GM23338 (cell line): ENCODE measurements at regions not wholly inside any gene's neighbourhood (a gene's known extent, or its start where the extent isn't known, plus 50 kb on each side); places are given as distances from the start of the nearest gene placed in this dataset.

Source experiments
- ATAC-seq: fragments of 200-7000 bp; cut with Tn5 transposase; 3 replicates; pipeline ENCODE4 v1.9.1; 2020
- DNase-seq: peaks from one replicate; pipeline ENCODE4 v3.0.0-alpha.2; 2015; ENCODE audit warnings: low spot score
- H2AFZ ChIP-seq: fragments of 200-600 bp; sonication (generic); 2 replicates; pipeline ENCODE4 v1.8.0; 2016; ENCODE audit warnings: antibody characterized with exemption, mild to moderate bottlenecking, moderate library complexity
- H3F3A ChIP-seq: fragments of 200-600 bp; sonication (generic); replicated peaks from 2 replicates; pipeline ENCODE4 v1.8.0; 2017; ENCODE audit warnings: antibody characterized with exemption, mixed run types, low read depth
- H3K27ac ChIP-seq: fragments of 200-600 bp; sonication (generic); 2 replicates; pipeline ENCODE4 v1.6.1; 2016; ENCODE audit warnings: low read depth
- H3K27me3 ChIP-seq: fragments of 200-600 bp; sonication (generic); 2 replicates; pipeline ENCODE4 v1.8.0; 2016; ENCODE audit warnings: mild to moderate bottlenecking, mixed run types, moderate library complexity; ENCODE audit not compliant: insufficient read depth
- H3K36me3 ChIP-seq: fragments of 200-600 bp; sonication (generic); 2 replicates; pipeline ENCODE4 v1.8.0; 2016; ENCODE audit warnings: mild to moderate bottlenecking; ENCODE audit not compliant: insufficient read depth
- H3K4me1 ChIP-seq: fragments of 200-600 bp; sonication (generic); 2 replicates; pipeline ENCODE4 v1.8.0; 2016; ENCODE audit warnings: mild to moderate bottlenecking, moderate library complexity; ENCODE audit not compliant: insufficient read depth
- H3K4me2 ChIP-seq: fragments of 200-600 bp; sonication (generic); 2 replicates; pipeline ENCODE4 v1.7.1; 2017; ENCODE audit warnings: mixed run types
- H3K4me3 ChIP-seq: fragments of 200-600 bp; sonication (generic); 2 replicates; pipeline ENCODE4 v1.6.1; 2016; ENCODE audit warnings: mixed run types
- H3K79me2 ChIP-seq: fragments of 200-600 bp; sonication (generic); replicated peaks from 2 replicates; pipeline ENCODE4 v1.8.0; 2017; ENCODE audit warnings: mild to moderate bottlenecking; ENCODE audit not compliant: insufficient read depth
- H3K9me2 ChIP-seq: fragments of 200-600 bp; sonication (generic); 2 replicates; pipeline ENCODE4 v1.8.0; 2017; ENCODE audit not compliant: insufficient read depth
- H4K20me1 ChIP-seq: fragments of 200-600 bp; sonication (generic); replicated peaks from 2 replicates; pipeline ENCODE4 v1.8.0; 2017; ENCODE audit warnings: mild to moderate bottlenecking; ENCODE audit not compliant: insufficient read depth
- H3K27ac Mint-ChIP-seq: 2 replicates; pipeline ENCODE4 v1.8.0; 2020; ENCODE audit warnings: inconsistent platforms, mild to moderate bottlenecking, moderate library complexity, mixed read lengths
- H3K27me3 Mint-ChIP-seq: 3 replicates; pipeline ENCODE4 v1.8.0; 2022; ENCODE audit warnings: low read depth, mild to moderate bottlenecking, moderate library complexity, mixed read lengths, inconsistent platforms; ENCODE audit not compliant: insufficient read depth, poor library complexity
- H3K36me3 Mint-ChIP-seq: 3 replicates; pipeline ENCODE4 v1.8.0; 2021; ENCODE audit warnings: low read depth, mild to moderate bottlenecking, inconsistent platforms, moderate library complexity, mixed read lengths
- H3K4me1 Mint-ChIP-seq: 3 replicates; pipeline ENCODE4 v1.8.0; 2020; ENCODE audit warnings: mild to moderate bottlenecking, inconsistent platforms, mixed read lengths
- H3K4me3 Mint-ChIP-seq: 3 replicates; pipeline ENCODE4 v1.8.0; 2021; ENCODE audit warnings: moderate library complexity, mild to moderate bottlenecking, inconsistent platforms, mixed read lengths
- H3K9me3 Mint-ChIP-seq: 3 replicates; pipeline ENCODE4 v1.8.0; 2020; ENCODE audit warnings: moderate library complexity, mild to moderate bottlenecking, inconsistent platforms, mixed read lengths
- CREB1 ChIP-seq: fragments of 250-450 bp; sonication (Bioruptor Pico); IDR thresholded peaks from 2 replicates; pipeline ENCODE4 v1.5.0; 2020; ENCODE audit warnings: low read depth, mild to moderate bottlenecking, moderate library complexity
- EZH2 ChIP-seq: fragments of 200-600 bp; sonication (generic); IDR thresholded peaks from one replicate; pipeline ENCODE4 v1.8.0; 2017; ENCODE audit warnings: antibody characterized with exemption, mild to moderate bottlenecking, low read depth; ENCODE audit not compliant: unreplicated experiment
- EZH2phosphoT487 ChIP-seq: fragments of 200-600 bp; sonication (generic); IDR thresholded peaks from one replicate; pipeline ENCODE4 v1.8.1; 2018; ENCODE audit warnings: antibody characterized with exemption; ENCODE audit not compliant: unreplicated experiment
- JUNB ChIP-seq: IDR thresholded peaks from one replicate; pipeline ENCODE4 v1.6.1; 2016; ENCODE audit warnings: antibody characterized with exemption; ENCODE audit not compliant: unreplicated experiment
- NANOG ChIP-seq: IDR thresholded peaks from 2 replicates; pipeline ENCODE4 v1.6.1; 2016; ENCODE audit warnings: antibody characterized with exemption, borderline replicate concordance
- POLR2AphosphoS5 ChIP-seq: IDR thresholded peaks from 2 replicates; pipeline ENCODE4 v1.6.1; 2016; ENCODE audit warnings: antibody characterized with exemption, low read depth
- STAT1 ChIP-seq: IDR thresholded peaks from one replicate; pipeline ENCODE4 v1.6.1; 2016; ENCODE audit warnings: antibody characterized with exemption; ENCODE audit not compliant: unreplicated experiment
- ZNF114 ChIP-seq: fragments of 250-450 bp; sonication (Bioruptor Pico); IDR thresholded peaks from 2 replicates; pipeline ENCODE4 v1.5.0; 2020; ENCODE audit warnings: mild to moderate bottlenecking, moderate library complexity
- ZNF331 ChIP-seq: fragments of 250-450 bp; sonication (Bioruptor Pico); IDR thresholded peaks from 2 replicates; pipeline ENCODE4 v1.5.0; 2020; ENCODE audit warnings: low read depth, mild to moderate bottlenecking, moderate library complexity
- TF ChIP-seq, protein P1 (sequence below), 2 experiments: fragments of 200-600 bp in 1 of 2; sonication (generic) in 1 of 2; conservative IDR thresholded peaks; 2 replicates each; pipeline versions ENCODE4 v1.5.1 to v1.6.1; 2016 to 2017; ENCODE audit warnings: antibody characterized with exemption in 2 of 2, low read depth in 2 of 2, mild to moderate bottlenecking in 2 of 2, moderate library complexity in 1 of 2
- TF ChIP-seq, protein P2 (sequence below): fragments of 250-450 bp; sonication (Bioruptor Pico); IDR thresholded peaks from 2 replicates; pipeline ENCODE4 v1.5.0; 2020; ENCODE audit warnings: mild to moderate bottlenecking, moderate library complexity
- TF ChIP-seq, protein P3 (sequence below): IDR thresholded peaks from one replicate; pipeline ENCODE4 v1.6.1; 2018; ENCODE audit warnings: antibody characterized with exemption; ENCODE audit not compliant: unreplicated experiment
- TF ChIP-seq, protein P4 (sequence below): IDR thresholded peaks from 2 replicates; pipeline ENCODE4 v1.6.1; 2016; ENCODE audit warnings: antibody characterized with exemption

DNA sequence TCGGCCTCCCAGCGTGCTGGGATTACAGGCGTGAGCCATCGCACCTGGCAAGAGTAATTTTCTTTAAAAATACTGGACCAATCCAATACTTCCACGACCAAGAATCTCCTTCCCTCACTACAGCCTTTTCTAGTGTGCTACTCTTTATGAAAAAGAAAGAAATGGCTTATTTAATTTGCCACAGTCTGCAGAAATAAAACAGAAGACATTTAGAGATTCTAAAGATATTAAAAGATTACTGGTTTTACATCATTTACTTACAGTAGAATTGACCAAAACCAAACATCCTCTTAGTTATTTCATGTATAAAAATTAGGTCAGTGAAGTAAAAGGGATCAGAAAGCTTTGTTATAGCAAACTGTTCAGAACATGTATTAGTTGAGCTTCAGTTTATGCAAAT lies 679.6 kb downstream of the MAT2B start:
- Histone ChIP-seq H3K36me3 (no peaks in the 10 kb centered on the region), H3K27ac (no peak overlapping the region), H3F3A (no peaks in the 10 kb centered on the region), H3K27me3 (no peaks in the 10 kb centered on the region), H3K4me3 (no peak overlapping the region), H3K79me2 (no peaks in the 10 kb centered on the region), H3K4me2 (no peak overlapping the region), H2AFZ (no peak overlapping the region), H3K9me2 (no peaks in the 10 kb centered on the region), H3K4me1 (peaks cover 25% of the 10 kb centered on the region), H4K20me1 (no peaks in the 10 kb centered on the region)
- no peaks in the 10 kb centered on the region for H3K27me3 Mint-ChIP-seq
- no peak overlapping the region for H3K4me3 Mint-ChIP-seq
- no peaks in the 10 kb centered on the region for H3K36me3 Mint-ChIP-seq
- H3K9me3 Mint-ChIP-seq, result no peaks in the 10 kb centered on the region
- DNase-seq (no peak), ATAC-seq (no peak)
- peaks cover 32% of the 10 kb centered on the region for H3K4me1 Mint-ChIP-seq
- TF ChIP-seq JUNB, result no peak
- TF ChIP-seq NANOG, result no peak
- TF ChIP-seq STAT1, result no peak
- no peak for TF ChIP-seq ZNF331 (CRISPR knock-in tag)
- TF ChIP-seq, protein P1, sequence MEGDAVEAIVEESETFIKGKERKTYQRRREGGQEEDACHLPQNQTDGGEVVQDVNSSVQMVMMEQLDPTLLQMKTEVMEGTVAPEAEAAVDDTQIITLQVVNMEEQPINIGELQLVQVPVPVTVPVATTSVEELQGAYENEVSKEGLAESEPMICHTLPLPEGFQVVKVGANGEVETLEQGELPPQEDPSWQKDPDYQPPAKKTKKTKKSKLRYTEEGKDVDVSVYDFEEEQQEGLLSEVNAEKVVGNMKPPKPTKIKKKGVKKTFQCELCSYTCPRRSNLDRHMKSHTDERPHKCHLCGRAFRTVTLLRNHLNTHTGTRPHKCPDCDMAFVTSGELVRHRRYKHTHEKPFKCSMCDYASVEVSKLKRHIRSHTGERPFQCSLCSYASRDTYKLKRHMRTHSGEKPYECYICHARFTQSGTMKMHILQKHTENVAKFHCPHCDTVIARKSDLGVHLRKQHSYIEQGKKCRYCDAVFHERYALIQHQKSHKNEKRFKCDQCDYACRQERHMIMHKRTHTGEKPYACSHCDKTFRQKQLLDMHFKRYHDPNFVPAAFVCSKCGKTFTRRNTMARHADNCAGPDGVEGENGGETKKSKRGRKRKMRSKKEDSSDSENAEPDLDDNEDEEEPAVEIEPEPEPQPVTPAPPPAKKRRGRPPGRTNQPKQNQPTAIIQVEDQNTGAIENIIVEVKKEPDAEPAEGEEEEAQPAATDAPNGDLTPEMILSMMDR (conservative IDR thresholded peaks at IDR 0.05; ENCODE audit: low read depth in 2 of 2), result no peak
- TF ChIP-seq, protein P2, sequence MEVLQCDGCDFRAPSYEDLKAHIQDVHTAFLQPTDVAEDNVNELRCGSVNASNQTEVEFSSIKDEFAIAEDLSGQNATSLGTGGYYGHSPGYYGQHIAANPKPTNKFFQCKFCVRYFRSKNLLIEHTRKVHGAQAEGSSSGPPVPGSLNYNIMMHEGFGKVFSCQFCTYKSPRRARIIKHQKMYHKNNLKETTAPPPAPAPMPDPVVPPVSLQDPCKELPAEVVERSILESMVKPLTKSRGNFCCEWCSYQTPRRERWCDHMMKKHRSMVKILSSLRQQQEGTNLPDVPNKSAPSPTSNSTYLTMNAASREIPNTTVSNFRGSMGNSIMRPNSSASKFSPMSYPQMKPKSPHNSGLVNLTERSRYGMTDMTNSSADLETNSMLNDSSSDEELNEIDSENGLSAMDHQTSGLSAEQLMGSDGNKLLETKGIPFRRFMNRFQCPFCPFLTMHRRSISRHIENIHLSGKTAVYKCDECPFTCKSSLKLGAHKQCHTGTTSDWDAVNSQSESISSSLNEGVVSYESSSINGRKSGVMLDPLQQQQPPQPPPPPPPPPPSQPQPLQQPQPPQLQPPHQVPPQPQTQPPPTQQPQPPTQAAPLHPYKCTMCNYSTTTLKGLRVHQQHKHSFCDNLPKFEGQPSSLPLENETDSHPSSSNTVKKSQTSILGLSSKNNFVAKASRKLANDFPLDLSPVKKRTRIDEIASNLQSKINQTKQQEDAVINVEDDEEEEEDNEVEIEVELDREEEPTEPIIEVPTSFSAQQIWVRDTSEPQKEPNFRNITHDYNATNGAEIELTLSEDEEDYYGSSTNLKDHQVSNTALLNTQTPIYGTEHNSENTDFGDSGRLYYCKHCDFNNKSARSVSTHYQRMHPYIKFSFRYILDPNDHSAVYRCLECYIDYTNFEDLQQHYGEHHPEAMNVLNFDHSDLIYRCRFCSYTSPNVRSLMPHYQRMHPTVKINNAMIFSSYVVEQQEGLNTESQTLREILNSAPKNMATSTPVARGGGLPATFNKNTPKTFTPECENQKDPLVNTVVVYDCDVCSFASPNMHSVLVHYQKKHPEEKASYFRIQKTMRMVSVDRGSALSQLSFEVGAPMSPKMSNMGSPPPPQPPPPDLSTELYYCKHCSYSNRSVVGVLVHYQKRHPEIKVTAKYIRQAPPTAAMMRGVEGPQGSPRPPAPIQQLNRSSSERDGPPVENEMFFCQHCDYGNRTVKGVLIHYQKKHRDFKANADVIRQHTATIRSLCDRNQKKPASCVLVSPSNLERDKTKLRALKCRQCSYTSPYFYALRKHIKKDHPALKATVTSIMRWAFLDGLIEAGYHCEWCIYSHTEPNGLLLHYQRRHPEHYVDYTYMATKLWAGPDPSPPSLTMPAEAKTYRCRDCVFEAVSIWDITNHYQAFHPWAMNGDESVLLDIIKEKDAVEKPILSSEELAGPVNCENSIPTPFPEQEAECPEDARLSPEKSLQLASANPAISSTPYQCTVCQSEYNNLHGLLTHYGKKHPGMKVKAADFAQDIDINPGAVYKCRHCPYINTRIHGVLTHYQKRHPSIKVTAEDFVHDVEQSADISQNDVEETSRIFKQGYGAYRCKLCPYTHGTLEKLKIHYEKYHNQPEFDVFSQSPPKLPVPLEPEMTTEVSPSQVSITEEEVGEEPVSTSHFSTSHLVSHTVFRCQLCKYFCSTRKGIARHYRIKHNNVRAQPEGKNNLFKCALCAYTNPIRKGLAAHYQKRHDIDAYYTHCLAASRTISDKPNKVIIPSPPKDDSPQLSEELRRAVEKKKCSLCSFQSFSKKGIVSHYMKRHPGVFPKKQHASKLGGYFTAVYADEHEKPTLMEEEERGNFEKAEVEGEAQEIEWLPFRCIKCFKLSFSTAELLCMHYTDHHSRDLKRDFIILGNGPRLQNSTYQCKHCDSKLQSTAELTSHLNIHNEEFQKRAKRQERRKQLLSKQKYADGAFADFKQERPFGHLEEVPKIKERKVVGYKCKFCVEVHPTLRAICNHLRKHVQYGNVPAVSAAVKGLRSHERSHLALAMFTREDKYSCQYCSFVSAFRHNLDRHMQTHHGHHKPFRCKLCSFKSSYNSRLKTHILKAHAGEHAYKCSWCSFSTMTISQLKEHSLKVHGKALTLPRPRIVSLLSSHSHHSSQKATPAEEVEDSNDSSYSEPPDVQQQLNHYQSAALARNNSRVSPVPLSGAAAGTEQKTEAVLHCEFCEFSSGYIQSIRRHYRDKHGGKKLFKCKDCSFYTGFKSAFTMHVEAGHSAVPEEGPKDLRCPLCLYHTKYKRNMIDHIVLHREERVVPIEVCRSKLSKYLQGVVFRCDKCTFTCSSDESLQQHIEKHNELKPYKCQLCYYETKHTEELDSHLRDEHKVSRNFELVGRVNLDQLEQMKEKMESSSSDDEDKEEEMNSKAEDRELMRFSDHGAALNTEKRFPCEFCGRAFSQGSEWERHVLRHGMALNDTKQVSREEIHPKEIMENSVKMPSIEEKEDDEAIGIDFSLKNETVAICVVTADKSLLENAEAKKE (CRISPR knock-in tag), result no peak
- no peak for TF ChIP-seq ZNF114
- TF ChIP-seq, protein P3, sequence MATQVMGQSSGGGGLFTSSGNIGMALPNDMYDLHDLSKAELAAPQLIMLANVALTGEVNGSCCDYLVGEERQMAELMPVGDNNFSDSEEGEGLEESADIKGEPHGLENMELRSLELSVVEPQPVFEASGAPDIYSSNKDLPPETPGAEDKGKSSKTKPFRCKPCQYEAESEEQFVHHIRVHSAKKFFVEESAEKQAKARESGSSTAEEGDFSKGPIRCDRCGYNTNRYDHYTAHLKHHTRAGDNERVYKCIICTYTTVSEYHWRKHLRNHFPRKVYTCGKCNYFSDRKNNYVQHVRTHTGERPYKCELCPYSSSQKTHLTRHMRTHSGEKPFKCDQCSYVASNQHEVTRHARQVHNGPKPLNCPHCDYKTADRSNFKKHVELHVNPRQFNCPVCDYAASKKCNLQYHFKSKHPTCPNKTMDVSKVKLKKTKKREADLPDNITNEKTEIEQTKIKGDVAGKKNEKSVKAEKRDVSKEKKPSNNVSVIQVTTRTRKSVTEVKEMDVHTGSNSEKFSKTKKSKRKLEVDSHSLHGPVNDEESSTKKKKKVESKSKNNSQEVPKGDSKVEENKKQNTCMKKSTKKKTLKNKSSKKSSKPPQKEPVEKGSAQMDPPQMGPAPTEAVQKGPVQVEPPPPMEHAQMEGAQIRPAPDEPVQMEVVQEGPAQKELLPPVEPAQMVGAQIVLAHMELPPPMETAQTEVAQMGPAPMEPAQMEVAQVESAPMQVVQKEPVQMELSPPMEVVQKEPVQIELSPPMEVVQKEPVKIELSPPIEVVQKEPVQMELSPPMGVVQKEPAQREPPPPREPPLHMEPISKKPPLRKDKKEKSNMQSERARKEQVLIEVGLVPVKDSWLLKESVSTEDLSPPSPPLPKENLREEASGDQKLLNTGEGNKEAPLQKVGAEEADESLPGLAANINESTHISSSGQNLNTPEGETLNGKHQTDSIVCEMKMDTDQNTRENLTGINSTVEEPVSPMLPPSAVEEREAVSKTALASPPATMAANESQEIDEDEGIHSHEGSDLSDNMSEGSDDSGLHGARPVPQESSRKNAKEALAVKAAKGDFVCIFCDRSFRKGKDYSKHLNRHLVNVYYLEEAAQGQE, result no peak
- no peak for TF ChIP-seq EZH2phosphoT487
- TF ChIP-seq, protein P4, sequence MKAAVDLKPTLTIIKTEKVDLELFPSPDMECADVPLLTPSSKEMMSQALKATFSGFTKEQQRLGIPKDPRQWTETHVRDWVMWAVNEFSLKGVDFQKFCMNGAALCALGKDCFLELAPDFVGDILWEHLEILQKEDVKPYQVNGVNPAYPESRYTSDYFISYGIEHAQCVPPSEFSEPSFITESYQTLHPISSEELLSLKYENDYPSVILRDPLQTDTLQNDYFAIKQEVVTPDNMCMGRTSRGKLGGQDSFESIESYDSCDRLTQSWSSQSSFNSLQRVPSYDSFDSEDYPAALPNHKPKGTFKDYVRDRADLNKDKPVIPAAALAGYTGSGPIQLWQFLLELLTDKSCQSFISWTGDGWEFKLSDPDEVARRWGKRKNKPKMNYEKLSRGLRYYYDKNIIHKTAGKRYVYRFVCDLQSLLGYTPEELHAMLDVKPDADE, result no peak
- TF ChIP-seq POLR2AphosphoS5, result no peak
- TF ChIP-seq CREB1 (CRISPR knock-in tag), result no peak
- no peak for TF ChIP-seq EZH2
- H3K27ac Mint-ChIP-seq, result peak overlapping the region; percentile 73; the same call in 1 of the 2 replicates
